ENCODE measurements at regions not wholly inside any gene's neighbourhood (a gene's known extent, or its start where the extent isn't known, plus 50 kb on each side); places are given as distances from the start of the nearest gene placed in this dataset.

- no peak for TF ChIP-seq CTCF (IDR thresholded peaks at IDR 0.05)
- TF ChIP-seq POLR2A (IDR thresholded peaks at IDR 0.05), result no peak
- no peak for TF ChIP-seq POLR2AphosphoS5 (IDR thresholded peaks at IDR 0.05; ENCODE audit: insufficient read depth in 1 of 2, low read depth in 1 of 2)
Observed at GRCh38 chr7:46518713-46519112, 597.6 kb upstream of the IGFBP3 start.
